Activated T-helper 2 cell treated with anti-CD3 and anti-CD28 coated beads, Interferon-gamma antibody, Interleukin-2, Interleukin-4, amounts not matched to agents 10 μg/mL and 5 μg/mL and 100 μg/mL, durations not matched to agents 14 hours and 24 hours and 36 hours (primary cell): ENCODE measurements at regions not wholly inside any gene's neighbourhood (a gene's known extent, or its start where the extent isn't known, plus 50 kb on each side); places are given as distances from the start of the nearest gene placed in this dataset.
"Not testable (repeated sequence)": the region's sequence is repeated elsewhere in the genome, so short reads cannot be mapped to it uniquely, and the experiment has no call there.

Experiments
- DNase-seq: peaks from one replicate; pipeline ENCODE4 v3.0.0; 2021; ENCODE audit warnings: low spot score
- H3K27ac Mint-ChIP-seq: one replicate; pipeline ENCODE4 v1.8.0; 2021; ENCODE audit warnings: mixed read lengths
- H3K27me3 Mint-ChIP-seq: one replicate; pipeline ENCODE4 v1.8.0; 2021; ENCODE audit warnings: low read depth, mixed read lengths
- H3K36me3 Mint-ChIP-seq: one replicate; pipeline ENCODE4 v1.8.0; 2021; ENCODE audit warnings: low read depth, mixed read lengths
- H3K4me1 Mint-ChIP-seq: one replicate; pipeline ENCODE4 v1.8.0; 2021; ENCODE audit warnings: low read depth, mixed read lengths
- H3K4me3 Mint-ChIP-seq: one replicate; pipeline ENCODE4 v1.8.0; 2021; ENCODE audit warnings: low read depth, mild to moderate bottlenecking, moderate library complexity, mixed read lengths
- H3K9me3 Mint-ChIP-seq: one replicate; pipeline ENCODE4 v1.8.0; 2021; ENCODE audit warnings: mixed read lengths
- intact Hi-C: fragments of 100-400 bp; cut with micrococcal nuclease; formaldehyde crosslinking; loops from one replicate; pipeline ENCODE4 v1.15.1; 2023

DNA sequence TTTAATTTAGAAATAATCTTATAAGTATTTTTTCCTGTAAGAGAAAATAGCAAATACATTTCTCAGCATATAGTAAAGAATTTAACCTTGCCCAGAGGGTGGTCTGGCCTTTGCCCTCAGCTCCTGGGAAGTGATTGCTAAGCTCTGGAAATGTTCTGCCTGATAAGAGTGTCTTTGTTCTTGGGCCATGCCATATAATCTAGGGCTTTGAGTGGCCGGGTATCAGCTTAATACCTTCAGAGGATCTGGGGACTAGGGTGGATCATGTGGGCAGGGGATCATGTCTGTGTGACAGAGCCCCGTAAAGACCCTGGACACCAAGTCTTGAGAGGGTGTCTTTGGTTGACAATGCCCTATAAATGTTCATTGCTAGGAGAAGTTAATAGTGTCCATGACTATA is 1032.4 kb upstream of the MIR17HG start:
- Mint-ChIP-seq H3K4me3 (no peak overlapping the region), H3K27me3 (no peaks in the 10 kb centered on the region), H3K36me3 (no peaks in the 10 kb centered on the region), H3K27ac (no peak overlapping the region), H3K4me1 (no peaks in the 10 kb centered on the region), H3K9me3 (peaks cover 24% of the 10 kb centered on the region)
- intact Hi-C loops = no loop called here
- no peak for DNase-seq

DNA sequence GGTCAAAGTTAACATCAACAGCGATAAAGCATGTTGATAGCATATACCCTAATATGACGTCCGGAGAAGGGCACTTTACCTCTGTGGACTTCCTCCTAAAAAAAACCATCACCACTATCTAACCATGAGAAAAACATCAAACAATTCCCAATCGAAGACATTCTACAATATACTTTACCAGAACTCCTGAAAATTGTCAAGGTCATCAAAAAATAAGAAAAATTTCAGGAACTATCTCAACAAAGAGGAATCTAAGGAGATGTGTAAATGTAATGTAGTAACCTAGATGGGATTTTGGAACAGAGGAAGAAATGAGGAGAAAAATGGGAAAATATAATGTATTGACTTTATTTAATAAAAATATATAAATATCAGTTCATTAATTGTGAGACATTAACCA is 1026.8 kb upstream of the MIR17HG start:
- no peak for DNase-seq
- Mint-ChIP-seq H3K9me3 (peaks cover 16% of the 10 kb centered on the region), H3K27me3 (no peaks in the 10 kb centered on the region), H3K36me3 (no peaks in the 10 kb centered on the region), H3K4me3 (no peak overlapping the region), H3K4me1 (no peaks in the 10 kb centered on the region), H3K27ac (no peak overlapping the region)
- intact Hi-C loops = no loop called here

- Mint-ChIP-seq H3K4me3 (no peak overlapping the region), H3K4me1 (no peaks in the 10 kb centered on the region), H3K9me3 (peaks cover 16% of the 10 kb centered on the region), H3K27me3 (no peaks in the 10 kb centered on the region), H3K27ac (no peak overlapping the region), H3K36me3 (no peaks in the 10 kb centered on the region)
- intact Hi-C loops = no loop called here
- no peak for DNase-seq
Observed at GRCh38 chr13:90321281-90321931, 1026.1 kb upstream of the MIR17HG start.

- DNase-seq = no peak
- Mint-ChIP-seq H3K27ac (no peak overlapping the region), H3K4me3 (no peak overlapping the region), H3K4me1 (no peaks in the 10 kb centered on the region), H3K27me3 (no peaks in the 10 kb centered on the region), H3K36me3 (no peaks in the 10 kb centered on the region), H3K9me3 (peaks cover 4% of the 10 kb centered on the region)
- intact Hi-C loops = no loop called here
Observed at GRCh38 chr13:90329641-90330040, 1017.8 kb upstream of the MIR17HG start.

DNA sequence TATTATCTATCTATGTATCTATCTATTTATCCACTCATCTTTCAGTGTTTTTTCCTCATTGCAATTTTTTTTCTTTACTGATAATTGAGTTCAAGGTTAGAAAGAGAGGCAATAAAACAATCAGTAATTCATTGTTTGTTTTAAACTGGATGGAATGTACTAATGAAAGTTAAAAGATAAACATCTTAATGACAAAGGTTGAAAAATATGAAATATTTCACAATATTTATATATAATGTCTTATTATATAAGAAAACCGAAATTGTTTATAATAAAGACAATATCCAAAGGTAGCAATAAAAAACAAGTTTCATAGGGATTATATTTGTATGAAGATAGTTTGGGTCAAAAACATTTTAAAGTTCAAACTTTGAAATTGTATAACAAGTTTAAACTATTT is 1015.5 kb upstream of the MIR17HG start:
- Mint-ChIP-seq H3K36me3 (no peaks in the 10 kb centered on the region), H3K4me1 (no peaks in the 10 kb centered on the region), H3K27ac (no peak overlapping the region), H3K4me3 (no peak overlapping the region), H3K9me3 (peaks cover 11% of the 10 kb centered on the region), H3K27me3 (no peaks in the 10 kb centered on the region)
- intact Hi-C loops = no loop called here
- DNase-seq = no peak

DNA sequence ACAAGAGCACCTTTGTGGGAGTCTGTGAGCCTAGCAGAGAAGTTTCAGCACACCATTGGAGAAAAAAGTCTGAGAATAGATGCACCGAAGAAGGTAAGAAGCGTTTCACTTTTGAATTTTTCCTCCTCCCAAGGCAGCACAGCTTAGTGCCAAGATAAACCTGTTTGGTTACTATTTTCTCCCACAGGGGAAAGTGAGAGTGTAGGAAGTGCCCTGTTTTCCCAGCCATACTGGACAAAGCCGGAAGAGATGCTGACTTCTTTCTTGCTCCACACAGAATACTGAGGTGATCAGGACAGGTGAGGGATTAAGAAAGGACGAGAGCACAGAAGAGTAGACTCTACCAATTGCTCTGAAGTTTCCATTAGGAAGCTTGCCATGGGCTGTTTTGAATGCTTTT is 1011.0 kb upstream of the MIR17HG start:
- DNase-seq = no peak
- Mint-ChIP-seq H3K27ac (no peak overlapping the region), H3K4me3 (no peak overlapping the region), H3K27me3 (no peaks in the 10 kb centered on the region), H3K4me1 (no peaks in the 10 kb centered on the region), H3K9me3 (peaks cover 28% of the 10 kb centered on the region), H3K36me3 (no peaks in the 10 kb centered on the region)
- intact Hi-C loops = no loop called here

DNA sequence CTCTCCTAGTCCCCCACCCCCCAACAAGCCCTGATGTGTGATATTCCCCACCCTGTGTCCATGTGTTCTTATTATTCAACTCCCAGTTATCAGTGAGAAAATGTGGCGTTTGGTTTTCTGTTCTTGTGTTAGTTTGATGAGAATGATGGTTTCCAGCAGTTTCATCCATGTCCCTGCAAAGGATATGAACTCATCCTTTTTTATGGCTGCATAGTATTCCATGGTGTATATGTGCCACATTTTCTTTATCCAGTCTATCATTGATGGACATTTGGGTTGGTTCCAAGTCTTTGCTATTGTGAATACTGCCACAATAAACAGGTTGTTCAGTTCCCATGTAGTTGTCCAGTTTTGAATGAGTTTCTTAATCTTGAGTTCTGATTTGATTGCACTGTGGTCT is 1006.1 kb upstream of the MIR17HG start:
- DNase-seq, H3K27me3 Mint-ChIP-seq, H3K36me3 Mint-ChIP-seq, intact Hi-C loops, H3K4me1 Mint-ChIP-seq, H3K27ac Mint-ChIP-seq, H3K4me3 Mint-ChIP-seq: not testable (repeated sequence)
- peaks cover 44% of the 10 kb centered on the region for H3K9me3 Mint-ChIP-seq

- intact Hi-C loops, H3K4me3 Mint-ChIP-seq, H3K4me1 Mint-ChIP-seq, DNase-seq, H3K27me3 Mint-ChIP-seq, H3K36me3 Mint-ChIP-seq, H3K27ac Mint-ChIP-seq: not testable (repeated sequence)
- H3K9me3 Mint-ChIP-seq = peaks cover 34% of the 10 kb centered on the region
Observed at GRCh38 chr13:90348477-90349136, 998.9 kb upstream of the MIR17HG start.

GRCh38 chr13:90352763-90353162 is 994.7 kb upstream of the MIR17HG start:
- DNase-seq = no peak
- Mint-ChIP-seq H3K4me1 (no peaks in the 10 kb centered on the region), H3K4me3 (no peak overlapping the region), H3K36me3 (no peaks in the 10 kb centered on the region), H3K27me3 (no peaks in the 10 kb centered on the region), H3K9me3 (peaks cover 42% of the 10 kb centered on the region), H3K27ac (no peak overlapping the region)
- intact Hi-C loops = no loop called here

DNA sequence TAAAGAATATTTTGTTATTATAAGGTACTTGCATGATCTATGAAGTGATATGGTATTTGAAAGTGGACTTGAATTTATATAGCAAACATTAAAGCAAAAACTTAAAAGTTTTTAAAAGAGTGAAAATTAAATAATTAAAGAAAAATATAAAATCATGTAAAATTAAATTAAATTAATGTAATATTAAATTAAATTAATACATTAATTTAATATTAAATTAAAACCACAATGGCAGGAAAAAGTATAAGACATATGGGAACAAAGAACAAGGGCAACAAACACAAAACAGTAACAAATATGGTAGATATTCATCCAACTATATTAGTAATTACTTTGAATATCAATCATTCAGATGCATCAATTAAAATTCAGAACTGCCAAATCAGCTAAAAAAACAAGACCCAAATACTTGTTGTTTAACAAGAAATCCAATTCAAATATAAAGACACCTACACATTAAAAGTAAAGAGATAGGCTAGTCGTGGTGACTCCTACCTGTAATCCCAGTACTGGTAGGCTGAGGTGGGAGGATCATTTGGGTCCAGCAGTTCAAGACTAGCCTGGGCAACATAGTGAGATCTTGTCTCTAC is 992.2 kb upstream of the MIR17HG start:
- Mint-ChIP-seq H3K36me3 (no peaks in the 10 kb centered on the region), H3K4me3 (no peak overlapping the region), H3K27me3 (no peaks in the 10 kb centered on the region), H3K27ac (no peak overlapping the region), H3K9me3 (peaks cover 36% of the 10 kb centered on the region), H3K4me1 (no peaks in the 10 kb centered on the region)
- intact Hi-C loops = no loop called here
- no peak for DNase-seq

DNA sequence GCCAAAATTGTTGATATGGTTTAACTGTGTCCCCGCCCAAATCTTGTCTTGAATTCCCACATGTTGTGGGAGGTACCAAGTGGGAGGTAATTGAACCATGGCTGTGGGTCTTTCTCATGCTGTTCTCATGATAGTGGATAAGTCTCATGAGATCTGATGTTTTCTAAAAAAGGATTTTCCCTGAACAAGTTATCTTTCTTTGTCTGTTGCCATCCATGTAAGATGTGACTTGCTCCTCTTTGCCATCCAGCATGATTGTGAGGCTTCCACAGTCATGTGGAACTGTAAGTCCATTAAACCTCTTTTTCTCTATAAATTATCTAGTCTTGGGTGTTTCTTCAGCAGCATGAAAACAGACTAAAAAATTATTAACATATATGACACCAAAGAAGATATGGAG is 986.7 kb upstream of the MIR17HG start:
- no peaks in the 10 kb centered on the region for H3K27me3 Mint-ChIP-seq
- H3K4me1 Mint-ChIP-seq = no peaks in the 10 kb centered on the region
- no peak for DNase-seq
- H3K4me3 Mint-ChIP-seq = no peak overlapping the region
- peaks cover 17% of the 10 kb centered on the region for H3K9me3 Mint-ChIP-seq
- H3K36me3 Mint-ChIP-seq = no peaks in the 10 kb centered on the region
- intact Hi-C loops = no loop called here
- no peak overlapping the region for H3K27ac Mint-ChIP-seq

DNA sequence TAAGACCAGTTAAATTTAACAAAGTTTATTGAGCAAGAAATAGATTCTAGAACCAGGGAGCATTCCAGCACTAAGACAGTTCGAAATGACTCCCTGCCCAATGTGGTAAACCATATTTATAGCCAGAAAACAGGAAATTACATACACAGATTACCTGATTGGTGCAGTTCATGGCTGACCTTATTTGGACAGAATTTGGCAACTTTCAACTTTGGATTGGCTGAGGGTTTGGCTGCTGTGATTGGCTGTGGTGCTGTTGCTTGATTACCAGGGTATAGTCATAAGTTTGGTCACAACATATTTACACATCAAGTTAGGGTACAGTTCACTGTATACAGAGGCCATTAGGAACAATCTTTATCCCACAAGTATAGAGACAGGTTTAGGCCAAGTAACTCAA is 984.8 kb upstream of the MIR17HG start:
- intact Hi-C loops = no loop called here
- H3K9me3 Mint-ChIP-seq = peaks cover 15% of the 10 kb centered on the region
- no peaks in the 10 kb centered on the region for H3K4me1 Mint-ChIP-seq
- no peak overlapping the region for H3K27ac Mint-ChIP-seq
- no peaks in the 10 kb centered on the region for H3K27me3 Mint-ChIP-seq
- H3K4me3 Mint-ChIP-seq = no peak overlapping the region
- no peak for DNase-seq
- no peaks in the 10 kb centered on the region for H3K36me3 Mint-ChIP-seq

DNA sequence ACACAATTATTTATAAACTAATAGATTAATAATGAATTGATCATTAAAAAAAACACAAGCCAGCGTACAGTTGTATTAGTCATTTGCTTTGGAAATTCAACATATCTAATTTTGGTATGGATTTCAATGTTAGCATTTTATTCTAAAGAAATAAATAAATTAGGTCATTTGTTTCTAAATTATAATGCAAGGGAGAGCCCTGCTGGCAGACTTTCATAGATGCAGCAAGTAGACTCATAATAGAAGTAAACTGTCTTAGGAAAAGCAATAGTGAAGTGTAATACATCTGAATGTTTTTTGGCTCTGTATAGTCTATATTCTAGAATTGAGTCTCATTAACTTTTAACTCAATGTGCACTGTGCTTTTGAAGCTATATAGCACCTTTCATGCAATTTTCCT is 982.4 kb upstream of the MIR17HG start:
- no peaks in the 10 kb centered on the region for H3K36me3 Mint-ChIP-seq
- no peaks in the 10 kb centered on the region for H3K27me3 Mint-ChIP-seq
- intact Hi-C loops = no loop called here
- peaks cover 22% of the 10 kb centered on the region for H3K9me3 Mint-ChIP-seq
- H3K4me1 Mint-ChIP-seq = no peaks in the 10 kb centered on the region
- DNase-seq = no peak
- H3K4me3 Mint-ChIP-seq = no peak overlapping the region
- H3K27ac Mint-ChIP-seq = no peak overlapping the region
